Liver (tissue), 3 donors: ENCODE measurements at regions not wholly inside any gene's neighbourhood (a gene's known extent, or its start where the extent isn't known, plus 50 kb on each side); places are given as distances from the start of the nearest gene placed in this dataset.

ENCODE experiments used
- JUND ChIP-seq, 2 donors: IDR thresholded peaks; 2 replicates each; pipeline ENCODE4 v1.6.1; 2016; ENCODE audit warnings: antibody characterized with exemption in 2 of 2
- RAD21 ChIP-seq, 2 donors: IDR thresholded peaks; 2 replicates each; pipeline ENCODE4 v1.6.1; 2016; ENCODE audit warnings: antibody characterized with exemption in 2 of 2, mild to moderate bottlenecking in 2 of 2
- TF ChIP-seq, protein P1 (sequence below): fragments of 150-350 bp; IDR thresholded peaks from 2 replicates; pipeline ENCODE4 v1.5.1; 2017; ENCODE audit warnings: improper control_type of control experiment, low read depth, low read length; ENCODE audit not compliant: missing input control
- TF ChIP-seq, protein P2 (sequence below): IDR thresholded peaks from 2 replicates; pipeline ENCODE4 v1.6.1; 2016; ENCODE audit warnings: antibody characterized with exemption
- donor health status: healthy.
- donor health status: healthy.

DNA sequence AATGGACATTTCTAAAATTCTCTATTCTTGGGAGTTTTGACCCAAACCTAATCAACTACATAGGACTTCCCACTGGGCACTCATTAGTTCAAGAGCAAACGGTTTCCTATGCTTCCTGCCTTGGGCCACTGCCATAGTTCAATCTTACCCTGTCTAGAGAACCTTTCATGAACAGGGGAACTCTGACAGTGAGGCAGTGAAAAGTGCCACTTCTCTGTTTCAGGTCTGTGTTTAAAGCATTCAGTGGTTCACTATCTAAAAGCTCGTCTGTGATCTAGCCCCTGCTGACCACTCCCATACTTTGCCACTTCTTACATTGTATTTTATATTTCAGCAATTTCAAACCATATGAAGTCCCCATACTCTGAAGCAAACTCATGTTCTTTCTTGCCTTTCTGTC is 122.7 kb upstream of the IGF1 start:
- TF ChIP-seq, protein P1, sequence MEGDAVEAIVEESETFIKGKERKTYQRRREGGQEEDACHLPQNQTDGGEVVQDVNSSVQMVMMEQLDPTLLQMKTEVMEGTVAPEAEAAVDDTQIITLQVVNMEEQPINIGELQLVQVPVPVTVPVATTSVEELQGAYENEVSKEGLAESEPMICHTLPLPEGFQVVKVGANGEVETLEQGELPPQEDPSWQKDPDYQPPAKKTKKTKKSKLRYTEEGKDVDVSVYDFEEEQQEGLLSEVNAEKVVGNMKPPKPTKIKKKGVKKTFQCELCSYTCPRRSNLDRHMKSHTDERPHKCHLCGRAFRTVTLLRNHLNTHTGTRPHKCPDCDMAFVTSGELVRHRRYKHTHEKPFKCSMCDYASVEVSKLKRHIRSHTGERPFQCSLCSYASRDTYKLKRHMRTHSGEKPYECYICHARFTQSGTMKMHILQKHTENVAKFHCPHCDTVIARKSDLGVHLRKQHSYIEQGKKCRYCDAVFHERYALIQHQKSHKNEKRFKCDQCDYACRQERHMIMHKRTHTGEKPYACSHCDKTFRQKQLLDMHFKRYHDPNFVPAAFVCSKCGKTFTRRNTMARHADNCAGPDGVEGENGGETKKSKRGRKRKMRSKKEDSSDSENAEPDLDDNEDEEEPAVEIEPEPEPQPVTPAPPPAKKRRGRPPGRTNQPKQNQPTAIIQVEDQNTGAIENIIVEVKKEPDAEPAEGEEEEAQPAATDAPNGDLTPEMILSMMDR = no peak
- no peak for TF ChIP-seq JUND (IDR thresholded peaks at IDR 0.05)
- TF ChIP-seq, protein P2, sequence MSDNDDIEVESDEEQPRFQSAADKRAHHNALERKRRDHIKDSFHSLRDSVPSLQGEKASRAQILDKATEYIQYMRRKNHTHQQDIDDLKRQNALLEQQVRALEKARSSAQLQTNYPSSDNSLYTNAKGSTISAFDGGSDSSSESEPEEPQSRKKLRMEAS = no peak
- no peak for TF ChIP-seq RAD21 (IDR thresholded peaks at IDR 0.05)
